ENCODE measurements at regions not wholly inside any gene's neighbourhood (a gene's known extent, or its start where the extent isn't known, plus 50 kb on each side); places are given as distances from the start of the nearest gene placed in this dataset.

DNA sequence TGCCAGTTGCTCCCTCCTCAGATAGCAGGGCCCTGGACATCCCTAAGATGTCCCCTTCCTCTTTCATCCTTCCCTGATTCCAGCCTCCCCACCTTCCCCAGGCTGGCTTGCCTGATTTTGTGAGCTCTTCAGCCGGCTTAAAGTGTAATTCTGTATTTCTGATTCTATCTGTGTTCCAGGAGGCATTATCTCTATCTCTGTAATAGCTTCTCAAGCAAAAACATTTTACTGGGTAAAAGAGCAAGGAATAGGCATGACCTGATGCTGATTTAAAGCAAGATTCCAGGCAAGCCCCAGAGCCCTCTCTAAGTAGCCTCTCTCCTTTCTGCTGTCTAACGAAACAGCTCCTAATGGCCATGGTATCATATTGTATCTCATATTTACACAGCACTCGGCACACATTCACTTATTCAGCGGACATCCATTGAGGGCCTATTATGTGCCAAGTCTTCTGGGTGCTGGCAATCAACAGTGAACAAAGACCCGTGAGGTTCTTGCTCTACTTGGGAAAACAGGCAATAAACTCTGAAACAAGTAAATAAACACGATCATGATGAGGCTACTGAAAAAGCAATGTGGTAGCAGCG lies 100.9 kb upstream of the MSX2 start:
- Histone ChIP-seq H3K27me3 (ENCODE audit: control insufficient read depth in 2 of 2, insufficient read depth in 2 of 2, low read length in 2 of 2) (no peaks in the 10 kb centered on the region), H3K79me2 (ENCODE audit: control insufficient read depth, insufficient read depth, low read length) (no peaks in the 10 kb centered on the region), H3K4me2 (ENCODE audit: insufficient read depth, low read length) (no peak overlapping the region), H2AFZ (ENCODE audit: low read depth, low read length) (no peak overlapping the region), H3K4me3 (replicated peaks in 1 of 3; ENCODE audit: insufficient read depth in 1 of 3, low read depth in 1 of 3, low read length in 3 of 3) (no peak overlapping the region), H3K4me1 (ENCODE audit: control insufficient read depth, extremely low read depth, insufficient read depth, low read length) (no peaks in the 10 kb centered on the region), H3K27ac (ENCODE audit: insufficient read depth, low read depth, low read length) (no peak overlapping the region), H4K20me1 (replicated peaks; ENCODE audit: control insufficient read depth, extremely low read depth, insufficient read depth, low read length) (no peaks in the 10 kb centered on the region), H3K9me1 (replicated peaks; ENCODE audit: control insufficient read depth, extremely low read depth, insufficient read depth, low read length) (no peaks in the 10 kb centered on the region), H3K9ac (replicated peaks; ENCODE audit: extremely low read depth, insufficient read depth, low read length) (no peak overlapping the region), H3K9me3 (replicated peaks; ENCODE audit: control insufficient read depth, insufficient read depth, low read length) (peaks cover 4% of the 10 kb centered on the region), H3K36me3 (ENCODE audit: control insufficient read depth in 2 of 2, extremely low read depth in 1 of 2, insufficient read depth in 2 of 2, low read length in 2 of 2) (no peaks in the 10 kb centered on the region)
- no peak for FAIRE-seq
- intact Hi-C loops (cut with micrococcal nuclease) (no loop called here), dilution Hi-C loops (cut with MboI; ENCODE audit: extremely low pct_ligation_motif_present, low sequenced_read_pairs) (no loop called here)
- no peak for TF ChIP-seq JUN (IDR thresholded peaks at IDR 0.05; ENCODE audit: borderline replicate concordance, insufficient read depth, insufficient read length, low read depth)
- TF ChIP-seq, protein P1, sequence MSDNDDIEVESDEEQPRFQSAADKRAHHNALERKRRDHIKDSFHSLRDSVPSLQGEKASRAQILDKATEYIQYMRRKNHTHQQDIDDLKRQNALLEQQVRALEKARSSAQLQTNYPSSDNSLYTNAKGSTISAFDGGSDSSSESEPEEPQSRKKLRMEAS (IDR thresholded peaks at IDR 0.05; ENCODE audit: insufficient read depth, insufficient read length), result no peak
- no peak for TF ChIP-seq EZH2 (IDR thresholded peaks at IDR 0.05; ENCODE audit: borderline replicate concordance, low read depth, low read length, severe bottlenecking)
- TF ChIP-seq, protein P2, sequence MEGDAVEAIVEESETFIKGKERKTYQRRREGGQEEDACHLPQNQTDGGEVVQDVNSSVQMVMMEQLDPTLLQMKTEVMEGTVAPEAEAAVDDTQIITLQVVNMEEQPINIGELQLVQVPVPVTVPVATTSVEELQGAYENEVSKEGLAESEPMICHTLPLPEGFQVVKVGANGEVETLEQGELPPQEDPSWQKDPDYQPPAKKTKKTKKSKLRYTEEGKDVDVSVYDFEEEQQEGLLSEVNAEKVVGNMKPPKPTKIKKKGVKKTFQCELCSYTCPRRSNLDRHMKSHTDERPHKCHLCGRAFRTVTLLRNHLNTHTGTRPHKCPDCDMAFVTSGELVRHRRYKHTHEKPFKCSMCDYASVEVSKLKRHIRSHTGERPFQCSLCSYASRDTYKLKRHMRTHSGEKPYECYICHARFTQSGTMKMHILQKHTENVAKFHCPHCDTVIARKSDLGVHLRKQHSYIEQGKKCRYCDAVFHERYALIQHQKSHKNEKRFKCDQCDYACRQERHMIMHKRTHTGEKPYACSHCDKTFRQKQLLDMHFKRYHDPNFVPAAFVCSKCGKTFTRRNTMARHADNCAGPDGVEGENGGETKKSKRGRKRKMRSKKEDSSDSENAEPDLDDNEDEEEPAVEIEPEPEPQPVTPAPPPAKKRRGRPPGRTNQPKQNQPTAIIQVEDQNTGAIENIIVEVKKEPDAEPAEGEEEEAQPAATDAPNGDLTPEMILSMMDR (IDR thresholded peaks at IDR 0.05; ENCODE audit: extremely low read depth in 1 of 2, insufficient read depth in 1 of 2, low read depth in 1 of 2, low read length in 2 of 2), result no peak
- TF ChIP-seq POLR2A (IDR thresholded peaks at IDR 0.05; ENCODE audit: low read depth, low read length), result no peak
- no peak for TF ChIP-seq POLR2AphosphoS5 (IDR thresholded peaks at IDR 0.05; ENCODE audit: insufficient read depth, low read depth, low read length)
- no peak for TF ChIP-seq GATA2 (IDR thresholded peaks at IDR 0.05; ENCODE audit: insufficient read depth, insufficient read length, low read depth, low read length)
- no peak for TF ChIP-seq MYC (IDR thresholded peaks at IDR 0.05; ENCODE audit: low read depth, low read length)
- TF ChIP-seq FOS (IDR thresholded peaks at IDR 0.05; ENCODE audit: borderline replicate concordance, insufficient read depth, low read length), result no peak
- POLR2A ChIA-PET, result no interaction called here
- BruUV-seq (replicated peaks), result no TSS peak
- CTCF ChIA-PET, result no interaction called here
- DNase-seq (ENCODE audit: low read depth, low spot score), result no peak
